Naive B cell (primary cell): ENCODE measurements at regions not wholly inside any gene's neighbourhood (a gene's known extent, or its start where the extent isn't known, plus 50 kb on each side); places are given as distances from the start of the nearest gene placed in this dataset.

ENCODE experiments used
- ATAC-seq, 2 donors: fragments of 150-1000 bp; cut with Tn5 transposase; 2 replicates each; pipeline ENCODE4 v1.10.0; 2021; ENCODE audit warnings: low read depth in 2 of 2, mild to moderate bottlenecking in 2 of 2, moderate library complexity in 2 of 2
- DNase-seq: peaks from one replicate; pipeline ENCODE4 v3.0.0; 2022
- H3K27ac Mint-ChIP-seq, 6 donors: one replicate each; pipeline ENCODE4 v1.8.0; 2020 to 2022; ENCODE audit warnings: mild to moderate bottlenecking in 6 of 6, mixed read lengths in 6 of 6, moderate library complexity in 5 of 6, inconsistent platforms in 2 of 6
- H3K27me3 Mint-ChIP-seq, 3 donors: one replicate each; pipeline ENCODE4 v1.8.0; 2021 to 2022; ENCODE audit warnings: mixed read lengths in 3 of 3, mild to moderate bottlenecking in 1 of 3
- H3K36me3 Mint-ChIP-seq, 2 donors: one replicate each; pipeline ENCODE4 v1.8.0; 2020 to 2022; ENCODE audit warnings: mixed read lengths in 2 of 2, inconsistent platforms in 1 of 2, mild to moderate bottlenecking in 1 of 2
- H3K4me1 Mint-ChIP-seq, 3 donors: one replicate each; pipeline ENCODE4 v1.8.0; 2020 to 2022; ENCODE audit warnings: mixed read lengths in 3 of 3, inconsistent platforms in 1 of 3, mild to moderate bottlenecking in 1 of 3, moderate library complexity in 1 of 3
- H3K4me3 Mint-ChIP-seq, 8 donors: one replicate each; pipeline ENCODE4 v1.8.0; 2020 to 2022; ENCODE audit warnings: mild to moderate bottlenecking in 8 of 8, mixed read lengths in 8 of 8, moderate library complexity in 8 of 8, inconsistent platforms in 2 of 8
- H3K9me3 Mint-ChIP-seq, 7 donors: one replicate each; pipeline ENCODE4 v1.8.0; 2020 to 2022; ENCODE audit warnings: mixed read lengths in 7 of 7, mild to moderate bottlenecking in 5 of 7, inconsistent platforms in 2 of 7, moderate library complexity in 1 of 7

- no peak overlapping the region for H3K4me3 Mint-ChIP-seq
- peaks cover 0 to 4% (median 0%) of the 10 kb centered on the region in 3 donors for H3K27me3 Mint-ChIP-seq
- H3K36me3 Mint-ChIP-seq: no peaks in the 10 kb centered on the region
- no peak overlapping the region for H3K27ac Mint-ChIP-seq
- H3K9me3 Mint-ChIP-seq: peaks cover 0 to 3% (median 0%) of the 10 kb centered on the region in 7 donors
- DNase-seq (no peak), ATAC-seq (no peak)
- H3K4me1 Mint-ChIP-seq: no peaks in the 10 kb centered on the region
These were observed 737.9 kb downstream of the MECOM start for GRCh38 chr3:168925568-168925967.

GRCh38 chr3:168914662-168915061 is 748.9 kb downstream of the MECOM start:
- no peak overlapping the region for H3K4me3 Mint-ChIP-seq
- no peaks in the 10 kb centered on the region for H3K36me3 Mint-ChIP-seq
- H3K27ac Mint-ChIP-seq: no peak overlapping the region
- H3K27me3 Mint-ChIP-seq: no peaks in the 10 kb centered on the region
- no peak for ATAC-seq
- no peak for DNase-seq
- H3K4me1 Mint-ChIP-seq: no peaks in the 10 kb centered on the region
- no peaks in the 10 kb centered on the region for H3K9me3 Mint-ChIP-seq

DNA sequence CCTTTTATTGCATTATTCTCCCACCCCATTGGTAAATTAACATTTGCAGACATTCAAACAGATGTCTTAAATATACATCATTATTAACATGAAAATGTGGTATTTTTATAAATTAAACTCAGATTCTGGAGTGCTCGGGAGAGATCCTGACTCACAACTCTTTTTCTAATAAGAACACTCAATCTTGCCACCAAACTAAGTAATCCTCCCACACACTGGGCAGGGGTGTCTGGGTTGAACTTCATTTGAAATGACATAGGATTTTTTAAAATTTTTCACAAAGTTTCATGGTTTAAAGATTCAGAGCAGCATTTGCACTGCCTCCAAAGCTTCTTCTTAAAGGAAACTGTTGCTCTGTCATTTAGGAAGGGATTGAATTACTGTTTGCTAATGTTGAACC is 754.3 kb downstream of the MECOM start:
- no peak overlapping the region for H3K4me3 Mint-ChIP-seq
- DNase-seq: no peak
- no peaks in the 10 kb centered on the region for H3K4me1 Mint-ChIP-seq
- no peaks in the 10 kb centered on the region for H3K9me3 Mint-ChIP-seq
- no peak for ATAC-seq
- no peaks in the 10 kb centered on the region for H3K27me3 Mint-ChIP-seq
- H3K36me3 Mint-ChIP-seq: no peaks in the 10 kb centered on the region
- H3K27ac Mint-ChIP-seq: no peak overlapping the region

DNA sequence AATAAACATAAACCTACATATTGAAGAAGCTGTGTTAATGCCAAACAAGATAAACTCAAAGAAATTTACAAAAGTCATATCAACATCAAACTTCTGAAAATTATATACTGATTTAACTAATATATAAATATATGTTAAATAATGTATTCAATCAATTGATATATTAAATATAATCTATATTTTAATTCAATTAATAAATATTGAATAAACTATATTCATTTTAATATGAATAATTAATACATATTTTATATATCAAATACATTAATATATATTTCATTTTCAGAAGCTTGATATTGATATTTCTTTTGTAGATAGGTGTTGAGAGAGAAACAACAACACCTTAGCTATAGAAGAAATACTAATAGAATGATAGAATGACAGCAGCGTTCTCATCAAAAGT is 768.1 kb downstream of the MECOM start:
- DNase-seq: no peak
- H3K27ac Mint-ChIP-seq: no peak overlapping the region
- no peak for ATAC-seq
- no peaks in the 10 kb centered on the region for H3K4me1 Mint-ChIP-seq
- H3K27me3 Mint-ChIP-seq: no peaks in the 10 kb centered on the region
- no peaks in the 10 kb centered on the region for H3K36me3 Mint-ChIP-seq
- H3K4me3 Mint-ChIP-seq: no peak overlapping the region
- peaks cover 5 to 22% (median 9%) of the 10 kb centered on the region in 7 donors for H3K9me3 Mint-ChIP-seq

- no peak for ATAC-seq
- H3K9me3 Mint-ChIP-seq: peaks cover 5 to 22% (median 9%) of the 10 kb centered on the region in 7 donors
These were observed 769.3 kb downstream of the MECOM start for GRCh38 chr3:168894214-168894613.

DNA sequence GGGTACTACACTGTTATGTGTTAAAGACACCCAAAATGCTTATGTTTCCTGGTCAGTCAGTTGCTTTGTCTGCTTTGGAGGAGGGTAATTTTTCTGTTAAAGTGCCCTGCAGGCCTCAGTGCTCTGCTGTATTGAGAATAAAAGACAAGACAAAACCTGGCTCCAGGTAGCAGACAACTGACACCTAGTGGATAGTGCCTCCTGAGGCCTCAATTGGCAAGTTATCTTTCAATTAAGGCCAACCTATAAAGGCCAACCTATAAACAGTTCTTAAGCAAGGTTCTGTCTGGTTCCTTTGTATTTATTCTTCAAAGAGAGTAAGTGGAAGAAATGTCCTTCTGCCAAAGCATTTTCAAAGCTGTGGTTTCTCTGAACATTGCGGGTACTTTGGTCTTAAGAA is 773.8 kb downstream of the MECOM start:
- ATAC-seq: no peak
- Mint-ChIP-seq H3K4me3 (no peak overlapping the region), H3K9me3 (peaks cover 0 to 8% (median 3%) of the 10 kb centered on the region in 7 donors), H3K27me3 (no peaks in the 10 kb centered on the region), H3K27ac (no peak overlapping the region), H3K4me1 (no peaks in the 10 kb centered on the region), H3K36me3 (no peaks in the 10 kb centered on the region)
- no peak for DNase-seq

More at GRCh38 chr3:168894214-168894613, 769.3 kb downstream of the MECOM start:
- no peak overlapping the region for H3K4me3 Mint-ChIP-seq
- H3K27ac Mint-ChIP-seq: no peak overlapping the region
- no peaks in the 10 kb centered on the region for H3K27me3 Mint-ChIP-seq
- no peak for DNase-seq
- no peaks in the 10 kb centered on the region for H3K4me1 Mint-ChIP-seq
- no peaks in the 10 kb centered on the region for H3K36me3 Mint-ChIP-seq

DNA sequence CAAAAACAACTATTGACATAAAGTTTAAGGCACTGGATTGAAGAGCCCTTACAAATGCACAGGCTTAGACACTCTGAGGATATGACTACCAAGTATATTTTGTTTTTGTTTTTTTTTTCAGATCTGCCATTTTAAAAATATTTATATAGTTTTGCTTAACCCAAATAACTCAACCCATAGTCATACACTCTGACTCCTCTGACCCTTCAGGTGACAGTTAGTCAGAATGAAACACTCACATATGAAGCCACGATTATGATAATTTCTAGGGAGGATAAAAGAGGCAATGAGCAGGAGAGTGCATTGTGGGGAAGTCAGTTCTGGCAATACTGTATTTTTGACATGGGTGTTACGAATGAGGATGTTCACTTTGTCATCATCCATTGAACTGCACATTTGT is 774.7 kb downstream of the MECOM start:
- Mint-ChIP-seq H3K4me3 (no peak overlapping the region), H3K36me3 (no peaks in the 10 kb centered on the region), H3K4me1 (no peaks in the 10 kb centered on the region), H3K9me3 (peaks cover 0 to 2% (median 0%) of the 10 kb centered on the region in 7 donors), H3K27me3 (no peaks in the 10 kb centered on the region), H3K27ac (no peak overlapping the region)
- DNase-seq: no peak
- ATAC-seq: no peak

GRCh38 chr3:168885028-168885427 is 778.5 kb downstream of the MECOM start:
- Mint-ChIP-seq H3K27me3 (no peaks in the 10 kb centered on the region), H3K36me3 (no peaks in the 10 kb centered on the region), H3K9me3 (no peaks in the 10 kb centered on the region), H3K4me1 (no peaks in the 10 kb centered on the region), H3K27ac (no peak overlapping the region), H3K4me3 (no peak overlapping the region)
- DNase-seq (no peak), ATAC-seq (no peak)

DNA sequence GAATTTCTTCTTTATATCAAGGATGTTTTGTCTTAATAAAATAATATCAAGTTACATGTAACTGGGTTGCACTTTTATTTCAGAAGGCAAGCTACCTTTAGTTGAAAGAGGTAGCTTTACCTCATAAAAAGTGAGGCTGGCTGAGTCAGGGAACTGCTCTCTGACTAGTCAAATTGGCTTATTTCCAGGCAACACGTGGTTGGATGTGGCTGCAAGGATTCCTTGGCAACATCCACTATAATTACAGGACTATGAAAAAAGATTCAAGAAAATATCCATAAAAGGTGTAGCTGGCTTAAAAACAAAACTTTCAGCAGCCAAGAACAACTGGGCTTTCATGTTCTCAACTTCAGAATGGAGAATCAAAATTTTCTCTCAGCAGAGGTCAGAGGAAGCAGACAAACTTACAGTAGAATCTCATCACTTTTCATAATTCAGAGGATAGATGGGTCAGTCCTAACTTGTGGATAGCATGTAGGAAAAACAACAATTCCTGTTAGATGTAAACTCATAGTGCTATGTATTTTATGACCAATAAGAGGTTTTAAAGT is 779.1 kb downstream of the MECOM start:
- no peak overlapping the region for H3K4me3 Mint-ChIP-seq
- H3K4me1 Mint-ChIP-seq: no peaks in the 10 kb centered on the region

DNA sequence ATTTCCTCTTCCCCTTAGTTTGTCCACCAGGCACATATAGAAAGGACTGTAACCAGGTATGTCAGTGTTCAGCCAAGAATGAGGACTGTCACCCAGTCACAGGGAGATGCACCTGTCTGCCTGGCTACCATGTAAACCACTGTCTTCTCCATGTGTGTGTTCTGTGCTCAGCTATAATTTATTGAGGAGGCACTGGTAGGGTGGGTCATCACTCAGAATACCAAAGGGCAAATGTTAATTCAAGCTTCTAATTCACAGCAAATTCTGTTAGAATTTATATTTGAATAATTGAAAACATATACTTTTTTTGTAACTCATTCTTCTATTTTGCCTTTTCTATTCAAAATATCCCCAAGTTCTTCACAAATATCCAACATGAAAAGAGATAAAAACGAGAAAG is 780.4 kb downstream of the MECOM start:
- Mint-ChIP-seq H3K27ac (no peak overlapping the region), H3K4me3 (no peak overlapping the region), H3K36me3 (no peaks in the 10 kb centered on the region), H3K9me3 (no peaks in the 10 kb centered on the region), H3K27me3 (no peaks in the 10 kb centered on the region), H3K4me1 (no peaks in the 10 kb centered on the region)
- DNase-seq: no peak
- no peak for ATAC-seq

More for the DNA sequence above, 779.1 kb downstream of the MECOM start:
- no peak overlapping the region for H3K27ac Mint-ChIP-seq
- no peaks in the 10 kb centered on the region for H3K9me3 Mint-ChIP-seq
- H3K36me3 Mint-ChIP-seq: no peaks in the 10 kb centered on the region
- H3K27me3 Mint-ChIP-seq: no peaks in the 10 kb centered on the region
- DNase-seq: no peak
- no peak for ATAC-seq

DNA sequence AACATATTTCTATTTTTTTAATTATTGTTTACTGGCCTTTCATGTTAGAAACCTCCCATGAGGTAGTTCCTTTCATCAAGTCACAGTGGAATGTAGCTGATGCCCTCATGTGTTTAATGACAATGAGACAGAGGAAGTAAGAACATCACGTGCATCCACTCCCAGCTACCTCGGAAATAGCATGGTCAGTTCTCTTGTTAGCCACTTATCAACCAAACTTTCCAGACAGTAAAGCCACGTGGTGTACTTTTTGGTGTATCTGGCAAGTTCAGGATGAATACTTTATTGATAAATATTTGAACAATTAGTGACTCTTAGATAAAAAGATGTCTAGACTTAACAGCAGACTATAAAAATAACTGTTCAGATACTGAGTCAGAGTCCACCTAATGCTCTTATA is 781.7 kb downstream of the MECOM start:
- no peak for DNase-seq
- Mint-ChIP-seq H3K9me3 (no peaks in the 10 kb centered on the region), H3K27me3 (no peaks in the 10 kb centered on the region), H3K27ac (no peak overlapping the region), H3K36me3 (no peaks in the 10 kb centered on the region), H3K4me3 (no peak overlapping the region), H3K4me1 (no peaks in the 10 kb centered on the region)
- ATAC-seq: no peak

DNA sequence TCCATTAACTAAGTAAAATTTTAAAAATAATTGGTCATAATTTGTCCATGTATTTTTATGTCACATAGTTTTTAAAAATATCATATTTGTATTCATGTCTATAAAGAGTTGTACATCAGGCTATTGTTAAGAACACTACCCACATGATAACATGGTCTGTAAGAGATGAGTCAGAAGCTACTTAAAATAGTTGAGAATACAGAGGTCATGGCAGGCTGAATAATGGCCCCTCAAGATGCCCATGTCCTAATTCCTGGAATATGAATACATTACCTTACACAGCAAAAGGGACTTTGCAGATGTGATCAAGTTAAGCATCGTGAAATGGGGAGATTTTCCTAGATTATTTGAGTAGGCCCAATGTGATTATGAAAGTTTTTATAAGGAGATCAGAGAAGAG is 782.9 kb upstream of the GOLIM4 start:
- DNase-seq: no peak
- Mint-ChIP-seq H3K4me1 (no peaks in the 10 kb centered on the region), H3K4me3 (no peak overlapping the region), H3K27ac (no peak overlapping the region), H3K27me3 (no peaks in the 10 kb centered on the region), H3K36me3 (no peaks in the 10 kb centered on the region), H3K9me3 (no peaks in the 10 kb centered on the region)
- no peak for ATAC-seq

DNA sequence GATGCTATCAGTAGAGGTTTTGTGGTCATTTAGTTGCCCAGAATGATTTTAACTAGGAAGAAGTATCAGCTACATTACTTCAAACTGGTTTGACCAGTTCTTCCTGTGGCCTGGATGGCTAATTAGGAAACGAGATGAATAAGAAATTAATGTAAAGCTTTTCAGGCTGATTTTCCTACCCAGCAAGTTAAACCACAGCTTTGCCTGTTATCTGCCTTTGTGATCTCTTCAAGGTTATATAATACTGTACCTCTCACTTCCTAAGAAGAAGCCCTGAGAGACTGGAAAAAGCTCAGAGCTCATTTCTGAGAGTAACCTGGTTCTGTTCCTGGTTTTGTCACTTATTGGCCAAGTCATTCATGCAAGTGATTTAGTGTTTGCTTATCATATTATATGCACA is 782.2 kb upstream of the GOLIM4 start:
- Mint-ChIP-seq H3K36me3 (no peaks in the 10 kb centered on the region), H3K27ac (no peak overlapping the region), H3K9me3 (no peaks in the 10 kb centered on the region), H3K27me3 (no peaks in the 10 kb centered on the region), H3K4me1 (no peaks in the 10 kb centered on the region), H3K4me3 (no peak overlapping the region)
- no peak for ATAC-seq
- no peak for DNase-seq

- no peaks in the 10 kb centered on the region for H3K27me3 Mint-ChIP-seq
- H3K4me3 Mint-ChIP-seq: no peak overlapping the region
- no peaks in the 10 kb centered on the region for H3K36me3 Mint-ChIP-seq
- no peak for DNase-seq
- no peak for ATAC-seq
- H3K27ac Mint-ChIP-seq: no peak overlapping the region
- no peaks in the 10 kb centered on the region for H3K4me1 Mint-ChIP-seq
- no peaks in the 10 kb centered on the region for H3K9me3 Mint-ChIP-seq
These were observed 780.8 kb upstream of the GOLIM4 start for GRCh38 chr3:168876346-168877035.

DNA sequence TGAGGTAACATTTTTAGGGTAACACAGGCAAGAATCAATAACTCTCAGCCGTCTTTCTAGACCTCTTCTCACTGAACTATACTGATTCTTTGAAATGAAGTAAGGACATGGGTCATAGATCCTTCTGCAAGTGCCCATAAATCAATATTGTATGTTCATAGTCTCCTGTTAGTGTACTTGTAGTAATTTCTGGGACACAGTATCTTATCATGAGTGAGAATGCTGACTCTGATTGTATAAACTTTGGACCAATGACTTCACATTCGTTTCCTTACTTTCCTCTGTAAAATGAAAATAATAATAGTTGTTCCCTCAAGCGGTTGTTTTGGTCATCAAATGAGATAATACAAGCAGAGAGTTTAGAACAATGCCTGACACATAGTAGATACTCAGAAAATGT is 777.1 kb upstream of the GOLIM4 start:
- Mint-ChIP-seq H3K4me1 (no peaks in the 10 kb centered on the region), H3K27ac (no peak overlapping the region), H3K27me3 (no peaks in the 10 kb centered on the region), H3K36me3 (no peaks in the 10 kb centered on the region), H3K9me3 (no peaks in the 10 kb centered on the region), H3K4me3 (no peak overlapping the region)
- DNase-seq: no peak
- no peak for ATAC-seq
